ENCODE measurements at regions not wholly inside any gene's neighbourhood (a gene's known extent, or its start where the extent isn't known, plus 50 kb on each side); places are given as distances from the start of the nearest gene placed in this dataset.

- TF ChIP-seq POLR2AphosphoS5 (IDR thresholded peaks at IDR 0.05; ENCODE audit: low read depth, low read length) (no peak), SIN3A (IDR thresholded peaks at IDR 0.05; ENCODE audit: borderline replicate concordance, insufficient read depth, low read depth, low read length) (no peak)
- TF ChIP-seq, protein P1, sequence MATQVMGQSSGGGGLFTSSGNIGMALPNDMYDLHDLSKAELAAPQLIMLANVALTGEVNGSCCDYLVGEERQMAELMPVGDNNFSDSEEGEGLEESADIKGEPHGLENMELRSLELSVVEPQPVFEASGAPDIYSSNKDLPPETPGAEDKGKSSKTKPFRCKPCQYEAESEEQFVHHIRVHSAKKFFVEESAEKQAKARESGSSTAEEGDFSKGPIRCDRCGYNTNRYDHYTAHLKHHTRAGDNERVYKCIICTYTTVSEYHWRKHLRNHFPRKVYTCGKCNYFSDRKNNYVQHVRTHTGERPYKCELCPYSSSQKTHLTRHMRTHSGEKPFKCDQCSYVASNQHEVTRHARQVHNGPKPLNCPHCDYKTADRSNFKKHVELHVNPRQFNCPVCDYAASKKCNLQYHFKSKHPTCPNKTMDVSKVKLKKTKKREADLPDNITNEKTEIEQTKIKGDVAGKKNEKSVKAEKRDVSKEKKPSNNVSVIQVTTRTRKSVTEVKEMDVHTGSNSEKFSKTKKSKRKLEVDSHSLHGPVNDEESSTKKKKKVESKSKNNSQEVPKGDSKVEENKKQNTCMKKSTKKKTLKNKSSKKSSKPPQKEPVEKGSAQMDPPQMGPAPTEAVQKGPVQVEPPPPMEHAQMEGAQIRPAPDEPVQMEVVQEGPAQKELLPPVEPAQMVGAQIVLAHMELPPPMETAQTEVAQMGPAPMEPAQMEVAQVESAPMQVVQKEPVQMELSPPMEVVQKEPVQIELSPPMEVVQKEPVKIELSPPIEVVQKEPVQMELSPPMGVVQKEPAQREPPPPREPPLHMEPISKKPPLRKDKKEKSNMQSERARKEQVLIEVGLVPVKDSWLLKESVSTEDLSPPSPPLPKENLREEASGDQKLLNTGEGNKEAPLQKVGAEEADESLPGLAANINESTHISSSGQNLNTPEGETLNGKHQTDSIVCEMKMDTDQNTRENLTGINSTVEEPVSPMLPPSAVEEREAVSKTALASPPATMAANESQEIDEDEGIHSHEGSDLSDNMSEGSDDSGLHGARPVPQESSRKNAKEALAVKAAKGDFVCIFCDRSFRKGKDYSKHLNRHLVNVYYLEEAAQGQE (IDR thresholded peaks at IDR 0.05; ENCODE audit: insufficient read depth in 1 of 2, low read depth in 2 of 2, low read length in 1 of 2): no peak
- TF ChIP-seq, protein P2, sequence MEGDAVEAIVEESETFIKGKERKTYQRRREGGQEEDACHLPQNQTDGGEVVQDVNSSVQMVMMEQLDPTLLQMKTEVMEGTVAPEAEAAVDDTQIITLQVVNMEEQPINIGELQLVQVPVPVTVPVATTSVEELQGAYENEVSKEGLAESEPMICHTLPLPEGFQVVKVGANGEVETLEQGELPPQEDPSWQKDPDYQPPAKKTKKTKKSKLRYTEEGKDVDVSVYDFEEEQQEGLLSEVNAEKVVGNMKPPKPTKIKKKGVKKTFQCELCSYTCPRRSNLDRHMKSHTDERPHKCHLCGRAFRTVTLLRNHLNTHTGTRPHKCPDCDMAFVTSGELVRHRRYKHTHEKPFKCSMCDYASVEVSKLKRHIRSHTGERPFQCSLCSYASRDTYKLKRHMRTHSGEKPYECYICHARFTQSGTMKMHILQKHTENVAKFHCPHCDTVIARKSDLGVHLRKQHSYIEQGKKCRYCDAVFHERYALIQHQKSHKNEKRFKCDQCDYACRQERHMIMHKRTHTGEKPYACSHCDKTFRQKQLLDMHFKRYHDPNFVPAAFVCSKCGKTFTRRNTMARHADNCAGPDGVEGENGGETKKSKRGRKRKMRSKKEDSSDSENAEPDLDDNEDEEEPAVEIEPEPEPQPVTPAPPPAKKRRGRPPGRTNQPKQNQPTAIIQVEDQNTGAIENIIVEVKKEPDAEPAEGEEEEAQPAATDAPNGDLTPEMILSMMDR (IDR thresholded peaks at IDR 0.05): no peak
Measured at GRCh38 chr9:124122321-124122720, 110.8 kb downstream of the LHX2 start.
